H9 (cell line): ENCODE measurements at regions not wholly inside any gene's neighbourhood (a gene's known extent, or its start where the extent isn't known, plus 50 kb on each side); places are given as distances from the start of the nearest gene placed in this dataset.

Source experiments
- DNase-seq: peaks from one replicate; pipeline ENCODE4 v3.0.0-alpha.2; 2017
- H2AFZ ChIP-seq: one replicate; pipeline ENCODE4 v1.6.1; 2013; ENCODE audit warnings: mild to moderate bottlenecking, low read length, control low read depth, moderate library complexity
- H2AK5ac ChIP-seq: 2 replicates; pipeline ENCODE4 v1.6.1; 2013; ENCODE audit warnings: low read length, control low read depth, mixed read lengths; ENCODE audit not compliant: insufficient read length
- H2BK120ac ChIP-seq: one replicate; pipeline ENCODE4 v1.6.1; 2013; ENCODE audit warnings: low read depth, mild to moderate bottlenecking, low read length, control low read depth, inconsistent platforms; ENCODE audit not compliant: poor library complexity, severe bottlenecking
- H2BK12ac ChIP-seq: 2 replicates; pipeline ENCODE4 v1.6.1; 2013; ENCODE audit warnings: low read length, control low read depth, mixed read lengths, low read depth; ENCODE audit not compliant: insufficient read length
- H2BK15ac ChIP-seq: 2 replicates; pipeline ENCODE4 v1.6.1; 2013; ENCODE audit warnings: low read depth, low read length, control low read depth
- H2BK20ac ChIP-seq: one replicate; pipeline ENCODE4 v1.6.1; 2013; ENCODE audit warnings: low read depth, mild to moderate bottlenecking, low read length, control low read depth, inconsistent platforms; ENCODE audit not compliant: poor library complexity, severe bottlenecking
- H2BK5ac ChIP-seq: 2 replicates; pipeline ENCODE4 v1.6.1; 2013; ENCODE audit warnings: low read length, control low read depth, mixed read lengths; ENCODE audit not compliant: insufficient read length
- H3K14ac ChIP-seq: 2 replicates; pipeline ENCODE4 v1.6.1; 2013; ENCODE audit warnings: low read length, control low read depth; ENCODE audit not compliant: insufficient read depth
- H3K18ac ChIP-seq: 2 replicates; pipeline ENCODE4 v1.6.1; 2013; ENCODE audit warnings: low read depth, mild to moderate bottlenecking, mixed read lengths, low read length, control low read depth; ENCODE audit not compliant: insufficient read length
- H3K23ac ChIP-seq: 2 replicates; pipeline ENCODE4 v1.6.1; 2013; ENCODE audit warnings: low read length, control low read depth, mixed read lengths, low read depth; ENCODE audit not compliant: insufficient read length
- H3K23me2 ChIP-seq: 2 replicates; pipeline ENCODE4 v1.6.1; 2013; ENCODE audit warnings: low read depth, mild to moderate bottlenecking, mixed read lengths, low read length, control low read depth; ENCODE audit not compliant: insufficient read length, poor library complexity, severe bottlenecking
- H3K27ac ChIP-seq: 2 replicates; pipeline ENCODE4 v1.5.1; 2013; ENCODE audit warnings: low read length, control low read depth, mixed read lengths, low read depth; ENCODE audit not compliant: insufficient read length
- H3K27me3 ChIP-seq: 2 replicates; pipeline ENCODE4 v1.6.1; 2013; ENCODE audit warnings: low read length, control low read depth, inconsistent platforms; ENCODE audit not compliant: insufficient read depth
- H3K4ac ChIP-seq: 2 replicates; pipeline ENCODE4 v1.6.1; 2013; ENCODE audit warnings: low read depth, mild to moderate bottlenecking, control low read depth, inconsistent platforms, low read length, moderate library complexity
- H3K4me1 ChIP-seq: 2 replicates; pipeline ENCODE4 v1.6.1; 2013; ENCODE audit warnings: low read length, control low read depth, inconsistent platforms; ENCODE audit not compliant: insufficient read depth
- H3K4me2 ChIP-seq: 2 replicates; pipeline ENCODE4 v1.6.1; 2013; ENCODE audit warnings: low read length, control low read depth, mixed read lengths; ENCODE audit not compliant: insufficient read length, insufficient read depth
- H3K56ac ChIP-seq: 2 replicates; pipeline ENCODE4 v1.6.1; 2013; ENCODE audit warnings: low read depth, mild to moderate bottlenecking, mixed read lengths, low read length, control low read depth; ENCODE audit not compliant: insufficient read length
- H3K79me1 ChIP-seq: 2 replicates; pipeline ENCODE4 v1.6.1; 2013; ENCODE audit warnings: low read depth, mild to moderate bottlenecking, moderate library complexity, low read length, control low read depth, inconsistent platforms; ENCODE audit not compliant: insufficient read depth, poor library complexity, severe bottlenecking
- H3K79me2 ChIP-seq: 2 replicates; pipeline ENCODE4 v1.6.1; 2013; ENCODE audit warnings: low read length, control low read depth, inconsistent platforms; ENCODE audit not compliant: insufficient read depth
- H3K9ac ChIP-seq: 2 replicates; pipeline ENCODE4 v1.6.1; 2013; ENCODE audit warnings: low read length, control low read depth, mixed read lengths; ENCODE audit not compliant: insufficient read length; ENCODE audit errors: extremely low read depth
- H3K9me3 ChIP-seq: one replicate; pipeline ENCODE4 v1.6.1; 2013; ENCODE audit warnings: low read depth, low read length, inconsistent platforms; ENCODE audit not compliant: control insufficient read depth
- H3T11ph ChIP-seq: one replicate; pipeline ENCODE4 v1.6.1; 2013; ENCODE audit warnings: mild to moderate bottlenecking, low read length, control low read depth, inconsistent platforms
- H4K20me1 ChIP-seq: one replicate; pipeline ENCODE4 v1.6.1; 2013; ENCODE audit not compliant: control insufficient read depth, insufficient read length, insufficient read depth
- H4K5ac ChIP-seq: 2 replicates; pipeline ENCODE4 v1.6.1; 2013; ENCODE audit warnings: low read depth, mild to moderate bottlenecking, mixed read lengths, low read length, control low read depth; ENCODE audit not compliant: insufficient read length
- H4K8ac ChIP-seq: replicated peaks from 2 replicates; pipeline ENCODE4 v1.6.1; 2013; ENCODE audit warnings: low read length, control low read depth, mixed read lengths, low read depth; ENCODE audit not compliant: insufficient read length
- H4K91ac ChIP-seq: 2 replicates; pipeline ENCODE4 v1.6.1; 2013; ENCODE audit warnings: low read depth, mild to moderate bottlenecking, moderate library complexity, mixed read lengths, low read length, control low read depth; ENCODE audit not compliant: insufficient read length
- H3K27ac Mint-ChIP-seq, 3 experiments: 2 replicates in 2 of 3; 3 replicates in 1 of 3; pipeline ENCODE4 v1.8.0; 2020 to 2021; ENCODE audit warnings: mixed read lengths in 3 of 3, mild to moderate bottlenecking in 1 of 3, moderate library complexity in 1 of 3
- H3K27me3 Mint-ChIP-seq: 2 replicates; pipeline ENCODE4 v1.8.0; 2021; ENCODE audit warnings: low read depth, mild to moderate bottlenecking, moderate library complexity, mixed read lengths
- H3K36me3 Mint-ChIP-seq, 3 experiments: 2 replicates in 2 of 3; 3 replicates in 1 of 3; pipeline ENCODE4 v1.8.0; 2020 to 2021; ENCODE audit warnings: low read depth in 3 of 3, mixed read lengths in 3 of 3; ENCODE audit not compliant: insufficient read depth in 1 of 3
- H3K4me1 Mint-ChIP-seq, 2 experiments: 2 replicates each; pipeline ENCODE4 v1.8.0; 2020; ENCODE audit warnings: mixed read lengths in 2 of 2
- H3K4me3 Mint-ChIP-seq, 2 experiments: 2 replicates in 1 of 2; 3 replicates in 1 of 2; pipeline ENCODE4 v1.8.0; 2020 to 2021; ENCODE audit warnings: mild to moderate bottlenecking in 2 of 2, mixed read lengths in 2 of 2, moderate library complexity in 1 of 2
- H3K9me3 Mint-ChIP-seq, 2 experiments: 2 replicates in 1 of 2; 3 replicates in 1 of 2; pipeline ENCODE4 v1.8.0; 2020; ENCODE audit warnings: mild to moderate bottlenecking in 2 of 2, mixed read lengths in 2 of 2, moderate library complexity in 1 of 2
- CTCF ChIP-seq: fragments of 200-600 bp; sonication (generic); conservative IDR thresholded peaks from 3 replicates; pipeline ENCODE4 v1.8.0; 2021; ENCODE audit warnings: antibody characterized with exemption, mild to moderate bottlenecking
- WGBS: extraction: QIAGEN DNeasy Blood & Tissue Kit; methylation state at CpG from one replicate; pipeline ENCODE4 v1.1.7; 2013; ENCODE audit warnings: missing lambda C conversion rate, low lambda C conversion rate, mixed read lengths; ENCODE audit not compliant: insufficient read length; ENCODE audit errors: extremely low coverage; 5-methylcytosine and 5-hydroxymethylcytosine counted together

DNA sequence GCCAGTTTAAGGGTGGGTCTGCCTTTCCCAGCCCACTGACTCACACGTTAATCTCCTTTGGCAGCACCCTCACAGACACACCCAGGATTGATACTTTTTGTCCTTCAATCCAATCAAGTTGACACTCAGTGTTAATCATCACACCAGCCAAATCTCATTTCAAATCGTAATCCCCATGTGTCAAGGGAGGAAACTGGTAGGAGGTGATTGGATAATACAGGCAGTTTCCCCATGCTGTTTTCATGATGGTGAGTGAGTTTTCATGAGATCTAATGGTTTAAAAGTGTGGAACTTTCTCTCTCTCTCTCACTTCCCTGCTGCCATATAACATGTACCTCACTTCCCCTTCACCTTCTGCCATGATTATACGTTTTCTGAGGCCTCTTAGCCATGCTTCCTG is 647.2 kb upstream of the FRG1 start:
- Histone ChIP-seq H3K23me2 (no peaks in the 10 kb centered on the region), H4K8ac (no peak overlapping the region), H2AFZ (no peak overlapping the region), H3K18ac (no peak overlapping the region), H3K27ac (no peak overlapping the region), H3K9ac (no peak overlapping the region), H3K79me1 (no peaks in the 10 kb centered on the region), H2BK5ac (no peak overlapping the region), H2BK120ac (no peak overlapping the region), H3K4ac (no peak overlapping the region), H3K4me2 (no peak overlapping the region), H4K91ac (no peak overlapping the region), H4K5ac (no peak overlapping the region), H3K9me3 (no peaks in the 10 kb centered on the region), H3T11ph (no peak overlapping the region), H2BK15ac (no peak overlapping the region), H3K4me1 (no peaks in the 10 kb centered on the region), H3K14ac (no peak overlapping the region), H3K23ac (no peak overlapping the region), H2AK5ac (no peak overlapping the region), H2BK12ac (no peak overlapping the region), H2BK20ac (no peak overlapping the region), H3K56ac (no peak overlapping the region), H3K27me3 (no peaks in the 10 kb centered on the region), H4K20me1 (no peaks in the 10 kb centered on the region), H3K79me2 (no peaks in the 10 kb centered on the region)
- no CpG with 5 or more reads among the region's 3 CpGs for WGBS
- Mint-ChIP-seq H3K27me3 (no peaks in the 10 kb centered on the region), H3K36me3 (no peaks in the 10 kb centered on the region; a peak in 2 of 7 replicates), H3K9me3 (peaks cover 35 to 69% of the 10 kb centered on the region in 2 experiments), H3K4me1 (no peaks in the 10 kb centered on the region), H3K27ac (no peak overlapping the region), H3K4me3 (no peak overlapping the region)
- TF ChIP-seq CTCF, result no peak
- DNase-seq, result no peak
